ENCODE measurements at regions not wholly inside any gene's neighbourhood (a gene's known extent, or its start where the extent isn't known, plus 50 kb on each side); places are given as distances from the start of the nearest gene placed in this dataset.

GRCh38 chr22:27213294-27213693, 555.9 kb downstream of the MIAT start:
- in situ Hi-C loops (cut with MboI; ENCODE audit: low sequenced_read_pairs) = no loop called here

- in situ Hi-C loops (cut with MboI; ENCODE audit: low sequenced_read_pairs) = no loop called here
Measured at GRCh38 chr22:27213766-27214581, 556.6 kb downstream of the MIAT start.

- in situ Hi-C loops (cut with MboI; ENCODE audit: low sequenced_read_pairs) = no loop called here
Measured at GRCh38 chr22:27214691-27215090, 557.3 kb downstream of the MIAT start.

- in situ Hi-C loops (cut with MboI; ENCODE audit: low sequenced_read_pairs) = no loop called here
Measured at GRCh38 chr22:27215871-27216270, 558.5 kb downstream of the MIAT start.

GRCh38 chr22:27216444-27216843, 559.1 kb downstream of the MIAT start:
- in situ Hi-C loops (cut with MboI; ENCODE audit: low sequenced_read_pairs) = no loop called here

- in situ Hi-C loops (cut with MboI; ENCODE audit: low sequenced_read_pairs) = no loop called here
Measured at GRCh38 chr22:27217154-27217553, 559.8 kb downstream of the MIAT start.

- in situ Hi-C loops (cut with MboI; ENCODE audit: low sequenced_read_pairs) = no loop called here
Measured at GRCh38 chr22:27218012-27218920, 560.9 kb downstream of the MIAT start.

- in situ Hi-C loops (cut with MboI; ENCODE audit: low sequenced_read_pairs) = no loop called here
Measured at GRCh38 chr22:27219036-27219435, 561.6 kb downstream of the MIAT start.

- in situ Hi-C loops (cut with MboI; ENCODE audit: low sequenced_read_pairs) = no loop called here
Measured at GRCh38 chr22:27220339-27220738, 563.0 kb downstream of the MIAT start.

- in situ Hi-C loops (cut with MboI; ENCODE audit: low sequenced_read_pairs) = no loop called here
Measured at GRCh38 chr22:27222178-27222577, 564.8 kb downstream of the MIAT start.

- in situ Hi-C loops (cut with MboI; ENCODE audit: low sequenced_read_pairs) = no loop called here
Measured at GRCh38 chr22:27223317-27224177, 566.2 kb downstream of the MIAT start.

GRCh38 chr22:27224485-27225374, 567.3 kb downstream of the MIAT start:
- in situ Hi-C loops (cut with MboI; ENCODE audit: low sequenced_read_pairs) = no loop called here

GRCh38 chr22:27226666-27227065, 569.3 kb downstream of the MIAT start:
- in situ Hi-C loops (cut with MboI; ENCODE audit: low sequenced_read_pairs) = no loop called here

GRCh38 chr22:27228771-27229170, 571.4 kb downstream of the MIAT start:
- in situ Hi-C loops (cut with MboI; ENCODE audit: low sequenced_read_pairs) = no loop called here

GRCh38 chr22:27230189-27230588, 571.4 kb downstream of the MN1 start:
- in situ Hi-C loops (cut with MboI; ENCODE audit: low sequenced_read_pairs) = no loop called here

- in situ Hi-C loops (cut with MboI; ENCODE audit: low sequenced_read_pairs) = no loop called here
Measured at GRCh38 chr22:27231266-27231665, 570.3 kb downstream of the MN1 start.

- in situ Hi-C loops (cut with MboI; ENCODE audit: low sequenced_read_pairs) = no loop called here
Measured at GRCh38 chr22:27232077-27232476, 569.5 kb downstream of the MN1 start.

- in situ Hi-C loops (cut with MboI; ENCODE audit: low sequenced_read_pairs) = no loop called here
Measured at GRCh38 chr22:27237080-27237741, 564.3 kb downstream of the MN1 start.

- in situ Hi-C loops (cut with MboI; ENCODE audit: low sequenced_read_pairs) = no loop called here
Measured at GRCh38 chr22:27238935-27239510, 562.5 kb downstream of the MN1 start.

All from HL-60/S4 (cell line).